H1 (cell line): ENCODE measurements at regions not wholly inside any gene's neighbourhood (a gene's known extent, or its start where the extent isn't known, plus 50 kb on each side); places are given as distances from the start of the nearest gene placed in this dataset.

Experiments used
- CTCF ChIA-PET: fragments of 300-600 bp; sonication (Branson Sonifier 250); formaldehyde crosslinking; loops from one replicate; lab custom pipeline; 2021; ENCODE audit not compliant: partially characterized antibody; lab: Charles Lee
- POLR2A ChIA-PET: fragments of 300-600 bp; sonication (Branson Sonifier 250); formaldehyde crosslinking; loops from one replicate; lab custom pipeline; 2021; ENCODE audit warnings: inconsistent platforms; ENCODE audit not compliant: partially characterized antibody; lab: Charles Lee
- DNase-seq, 2 experiments: peaks; one replicate each; pipeline versions ENCODE4 v3.0.0 to v3.0.0-alpha.2; 2010 to 2022; ENCODE audit warnings: low spot score in 2 of 2, low read depth in 1 of 2, mixed read lengths in 1 of 2
- FAIRE-seq: peaks from 2 replicates; lab custom pipeline; 2011; peaks lifted over from hg19 to GRCh38; lab: Jason Lieb, UNC
- H2AFZ ChIP-seq: 2 replicates; pipeline ENCODE4 v1.8.1; 2012; ENCODE audit warnings: low read length, inconsistent platforms
- H2AK5ac ChIP-seq: 2 replicates; pipeline ENCODE4 v1.6.1; 2013; ENCODE audit warnings: low read depth, low read length
- H2BK120ac ChIP-seq: replicated peaks from 2 replicates; pipeline ENCODE3; 2013; ENCODE audit warnings: low read depth, low read length, inconsistent platforms
- H2BK12ac ChIP-seq: 2 replicates; pipeline ENCODE4 v1.6.1; 2013; ENCODE audit warnings: low read depth, low read length
- H2BK15ac ChIP-seq: 2 replicates; pipeline ENCODE4 v1.6.1; 2013; ENCODE audit warnings: low read length
- H2BK20ac ChIP-seq: 2 replicates; pipeline ENCODE4 v1.6.1; 2013; ENCODE audit warnings: low read length
- H2BK5ac ChIP-seq: 2 replicates; pipeline ENCODE4 v1.6.1; 2013; ENCODE audit warnings: low read depth, low read length
- H3K14ac ChIP-seq: 2 replicates; pipeline ENCODE4 v1.6.1; 2013; ENCODE audit warnings: inconsistent platforms; ENCODE audit not compliant: insufficient read length
- H3K18ac ChIP-seq: 2 replicates; pipeline ENCODE4 v1.6.1; 2013; ENCODE audit warnings: low read length; ENCODE audit errors: extremely low read depth
- H3K23ac ChIP-seq: 2 replicates; pipeline ENCODE4 v1.6.1; 2013; ENCODE audit warnings: inconsistent platforms; ENCODE audit not compliant: insufficient read length
- H3K23me2 ChIP-seq: 2 replicates; pipeline ENCODE4 v1.6.1; 2013; ENCODE audit warnings: low read depth, low read length
- H3K27ac ChIP-seq: 2 replicates; pipeline ENCODE4 v1.6.1; 2011; ENCODE audit warnings: low read depth, low read length, inconsistent platforms
- H3K27me3 ChIP-seq, 4 experiments: replicated peaks in 1 of 4; 1 replicate in 1 of 4; 2 replicates in 3 of 4; pipeline versions ENCODE4 v1.6.1 to v1.8.1; 2011 to 2013; ENCODE audit warnings: low read length in 3 of 4, mild to moderate bottlenecking in 3 of 4, inconsistent platforms in 2 of 4, mixed read lengths in 2 of 4, moderate library complexity in 1 of 4; ENCODE audit not compliant: control insufficient read depth in 3 of 4, insufficient read depth in 3 of 4; ENCODE audit errors: extremely low read depth in 1 of 4
- H3K36me3 ChIP-seq, 4 experiments: 2 replicates each; pipeline versions ENCODE4 v1.6.1 to v1.8.1; 2011 to 2013; ENCODE audit warnings: mild to moderate bottlenecking in 4 of 4, low read length in 3 of 4, moderate library complexity in 2 of 4, control low read depth in 1 of 4, inconsistent platforms in 1 of 4; ENCODE audit not compliant: insufficient read depth in 4 of 4, control insufficient read depth in 2 of 4
- H3K4ac ChIP-seq: replicated peaks from 2 replicates; pipeline ENCODE3; 2013; ENCODE audit warnings: low read length, low read depth, mixed read lengths, inconsistent platforms; ENCODE audit not compliant: insufficient read length
- H3K4me1 ChIP-seq, 4 experiments: replicated peaks in 1 of 4; 1 replicate in 1 of 4; 2 replicates in 3 of 4; pipeline versions ENCODE4 v1.6.1 to v1.8.1; 2011 to 2013; ENCODE audit warnings: low read length in 3 of 4, inconsistent platforms in 2 of 4, mixed read lengths in 1 of 4; ENCODE audit not compliant: insufficient read depth in 4 of 4, control insufficient read depth in 3 of 4
- H3K4me2 ChIP-seq, 2 experiments: 2 replicates each; pipeline versions ENCODE4 v1.6.1 to v1.8.1; 2011 to 2013; ENCODE audit warnings: low read depth in 2 of 2, low read length in 2 of 2, control low read depth in 1 of 2, inconsistent platforms in 1 of 2, mild to moderate bottlenecking in 1 of 2; ENCODE audit not compliant: insufficient read depth in 1 of 2
- H3K4me3 ChIP-seq, 4 experiments: fragments of 200-600, 300-600 bp in 1 of 4; sonication (generic), shearing (Covaris generic), sonication (Bioruptor Twin) in 1 of 4; 2 replicates each; pipeline versions ENCODE4 v1.5.1 to v1.8.1; 2011 to 2016; ENCODE audit warnings: low read length in 4 of 4, low read depth in 3 of 4, control low read depth in 2 of 4, inconsistent platforms in 2 of 4, mild to moderate bottlenecking in 2 of 4, mixed read lengths in 1 of 4, moderate library complexity in 1 of 4; ENCODE audit not compliant: insufficient read depth in 2 of 4; ENCODE audit errors: extremely low read depth in 1 of 4
- H3K56ac ChIP-seq: replicated peaks from 2 replicates; pipeline ENCODE3; 2013; ENCODE audit warnings: low read depth, mild to moderate bottlenecking, mixed read lengths, low read length, inconsistent platforms; ENCODE audit not compliant: insufficient read length
- H3K79me1 ChIP-seq: 2 replicates; pipeline ENCODE4 v1.6.1; 2013; ENCODE audit warnings: low read depth, low read length, control low read depth
- H3K79me2 ChIP-seq, 2 experiments: 2 replicates each; pipeline versions ENCODE4 v1.6.1 to v1.8.1; 2012 to 2013; ENCODE audit warnings: low read length in 2 of 2, mild to moderate bottlenecking in 2 of 2, inconsistent platforms in 1 of 2; ENCODE audit not compliant: insufficient read depth in 2 of 2, control insufficient read depth in 1 of 2
- H3K9ac ChIP-seq, 4 experiments: replicated peaks in 1 of 4; 1 replicate in 1 of 4; 2 replicates in 3 of 4; pipeline versions ENCODE4 v1.6.1 to v1.8.1; 2011 to 2013; ENCODE audit warnings: low read depth in 3 of 4, low read length in 3 of 4, control low read depth in 2 of 4, mild to moderate bottlenecking in 2 of 4, moderate library complexity in 2 of 4, inconsistent platforms in 1 of 4; ENCODE audit errors: extremely low read depth in 1 of 4
- H3K9me3 ChIP-seq, 2 experiments: 2 replicates each; pipeline versions ENCODE4 v1.6.1 to v1.8.1; 2012 to 2013; ENCODE audit warnings: mild to moderate bottlenecking in 2 of 2, moderate library complexity in 2 of 2, control low read depth in 1 of 2, inconsistent platforms in 1 of 2, low read depth in 1 of 2, low read length in 1 of 2, mixed read lengths in 1 of 2; ENCODE audit not compliant: insufficient read depth in 2 of 2
- H4K20me1 ChIP-seq, 2 experiments: replicated peaks in 1 of 2; 2 replicates each; pipeline versions ENCODE3 to v1.8.1; 2011 to 2013; ENCODE audit warnings: inconsistent platforms in 2 of 2, low read length in 2 of 2, mild to moderate bottlenecking in 1 of 2; ENCODE audit not compliant: insufficient read depth in 2 of 2, control insufficient read depth in 1 of 2
- H4K5ac ChIP-seq: 2 replicates; pipeline ENCODE4 v1.6.1; 2013; ENCODE audit warnings: low read length, low read depth, mixed read lengths, inconsistent platforms; ENCODE audit not compliant: insufficient read length
- H4K8ac ChIP-seq: 2 replicates; pipeline ENCODE4 v1.8.0; 2013; ENCODE audit warnings: mild to moderate bottlenecking, moderate library complexity, low read length, inconsistent platforms; ENCODE audit not compliant: insufficient read depth; ENCODE audit errors: extremely low read depth
- H4K91ac ChIP-seq: replicated peaks from 2 replicates; pipeline ENCODE3; 2013; ENCODE audit warnings: low read length, mixed read lengths, inconsistent platforms; ENCODE audit not compliant: insufficient read length
- CBX8 ChIP-seq: fragments of 300-800, 300-1000 bp; sonication (generic); IDR thresholded peaks from 2 replicates; pipeline ENCODE4 v1.7.1; 2016; ENCODE audit warnings: low read depth, low read length, borderline replicate concordance
- CTCF ChIP-seq, 3 experiments: IDR thresholded peaks; 1 replicate in 2 of 3; 2 replicates in 1 of 3; pipeline versions ENCODE4 v1.5.1 to v1.6.1; 2011; ENCODE audit warnings: low read length in 3 of 3, mild to moderate bottlenecking in 3 of 3, inconsistent platforms in 2 of 3, low read depth in 1 of 3, moderate library complexity in 1 of 3; ENCODE audit not compliant: insufficient read depth in 1 of 3; ENCODE audit errors: control extremely low read depth in 1 of 3
- TCF12 ChIP-seq: IDR thresholded peaks from 2 replicates; pipeline ENCODE4 v1.6.1; 2011; ENCODE audit warnings: low read depth, mild to moderate bottlenecking, low read length
- whole genome bisulfite sequencing, 2 experiments: shearing (Covaris generic) in 1 of 2; methylation state at CpG; one replicate each; pipeline versions ENCODE4 v1.1.6 to v1.1.7; 2013 to 2015; ENCODE audit warnings: low lambda C conversion rate in 2 of 2, mixed read lengths in 2 of 2, inconsistent platforms in 1 of 2, low coverage in 1 of 2, missing lambda C conversion rate in 1 of 2; ENCODE audit not compliant: insufficient replicate concordance in 2 of 2, insufficient coverage in 1 of 2, insufficient read length in 1 of 2; ENCODE audit errors: extremely low coverage in 1 of 2, missing lambda C conversion rate in 1 of 2; 5-methylcytosine and 5-hydroxymethylcytosine counted together

- Histone ChIP-seq H2BK120ac (no peak overlapping the region), H4K91ac (no peak overlapping the region), H2AFZ (no peak overlapping the region), H3K18ac (no peak overlapping the region), H3K4me2 (no peak overlapping the region), H3K9me3 (no peaks in the 10 kb centered on the region), H2BK12ac (no peak overlapping the region), H3K23me2 (no peaks in the 10 kb centered on the region; the same call in 1 of the 2 replicates), H3K27ac (no peak overlapping the region), H3K4me3 (no peak overlapping the region), H3K56ac (no peak overlapping the region), H3K9ac (no peak overlapping the region), H4K8ac (no peak overlapping the region), H3K79me1 (no peaks in the 10 kb centered on the region), H2BK20ac (no peak overlapping the region), H3K36me3 (no peaks in the 10 kb centered on the region), H2AK5ac (no peak overlapping the region), H3K4me1 (no peaks in the 10 kb centered on the region), H3K79me2 (no peaks in the 10 kb centered on the region), H2BK5ac (no peak overlapping the region), H3K14ac (no peak overlapping the region), H4K20me1 (no peaks in the 10 kb centered on the region), H2BK15ac (no peak overlapping the region), H3K27me3 (peaks cover 0 to 1% (median 0%) of the 10 kb centered on the region in 4 experiments; a peak in 1 of 7 replicates), H3K23ac (no peak overlapping the region), H4K5ac (no peak overlapping the region), H3K4ac (no peak overlapping the region)
- FAIRE-seq (no peak), DNase-seq (no peak)
- WGBS, 2 experiments = 67% methylated on average over 3 of the region's 3 CpGs; no CpG with 5 or more reads in 1 of the 2 experiments
- ChIA-PET POLR2A (no interaction called here), CTCF (interaction anchor here (0.7 to 1.0 kb wide), 2 partner anchors 15 to 41 kb away, joined by 3 to 4 read pairs; no protein-coding TSS in a partner anchor)
- TF ChIP-seq CTCF (IDR thresholded peaks at IDR 0.05; ENCODE audit: control extremely low read depth in 1 of 3, insufficient read depth in 1 of 3, low read depth in 1 of 3, low read length in 3 of 3) (no peak), CBX8 (no peak), TCF12 (no peak)
Measured at GRCh38 chr2:147739508-147739907, 105.3 kb upstream of the ACVR2A start.
